Eye (tissue), 1 donor: ENCODE measurements at regions not wholly inside any gene's neighbourhood (a gene's known extent, or its start where the extent isn't known, plus 50 kb on each side); places are given as distances from the start of the nearest gene placed in this dataset.
"Not testable (repeated sequence)": the region's sequence is repeated elsewhere in the genome, so short reads cannot be mapped to it uniquely, and the experiment has no call there.

Experiments used
- DNase-seq: peaks from one replicate; pipeline ENCODE4 v3.0.0-alpha.2; 2015

GRCh38 chr3:174336784-174337183 is 522.4 kb upstream of the NAALADL2 start:
- DNase-seq: no peak

DNA sequence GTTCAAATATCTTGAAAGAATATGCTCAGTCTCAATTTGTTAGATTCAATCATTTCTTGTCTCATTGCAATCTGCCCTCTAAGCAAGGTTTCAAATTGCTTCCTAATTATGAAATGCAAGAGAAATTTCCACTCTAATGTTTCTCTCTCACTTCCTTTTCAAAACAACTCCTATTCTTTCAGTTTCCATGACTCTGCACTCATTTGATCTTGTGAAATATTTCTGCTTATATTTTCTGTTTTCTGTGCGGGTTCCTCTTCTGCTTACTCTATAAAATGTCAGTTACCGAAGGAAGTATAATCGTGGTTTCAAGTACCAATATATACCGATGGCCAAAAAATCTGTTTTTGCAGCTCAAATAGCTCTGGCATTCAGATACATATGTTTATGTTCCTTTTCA is 521.9 kb upstream of the NAALADL2 start:
- no peak for DNase-seq

GRCh38 chr3:174340624-174341587 is 518.2 kb upstream of the NAALADL2 start:
- DNase-seq: no peak

DNA sequence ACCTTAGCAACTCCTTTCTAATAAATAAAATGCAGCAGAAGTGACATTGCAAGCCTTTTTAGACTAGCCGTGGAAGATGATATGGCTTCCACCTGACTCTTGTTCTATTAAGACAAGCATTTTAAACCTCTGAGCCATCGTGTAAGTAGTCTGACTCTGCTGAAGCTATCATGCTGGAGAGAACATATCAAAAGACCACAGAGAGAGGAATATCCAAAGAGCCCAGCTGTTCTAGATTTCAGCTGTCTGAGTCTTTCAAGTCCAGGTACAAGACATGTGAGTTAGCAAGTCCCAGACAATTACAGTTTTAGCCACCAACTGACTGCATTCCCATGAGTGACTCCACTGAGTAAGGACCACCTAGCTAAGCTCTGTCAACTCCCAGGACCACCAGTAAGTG is 517.0 kb upstream of the NAALADL2 start:
- no peak for DNase-seq

DNA sequence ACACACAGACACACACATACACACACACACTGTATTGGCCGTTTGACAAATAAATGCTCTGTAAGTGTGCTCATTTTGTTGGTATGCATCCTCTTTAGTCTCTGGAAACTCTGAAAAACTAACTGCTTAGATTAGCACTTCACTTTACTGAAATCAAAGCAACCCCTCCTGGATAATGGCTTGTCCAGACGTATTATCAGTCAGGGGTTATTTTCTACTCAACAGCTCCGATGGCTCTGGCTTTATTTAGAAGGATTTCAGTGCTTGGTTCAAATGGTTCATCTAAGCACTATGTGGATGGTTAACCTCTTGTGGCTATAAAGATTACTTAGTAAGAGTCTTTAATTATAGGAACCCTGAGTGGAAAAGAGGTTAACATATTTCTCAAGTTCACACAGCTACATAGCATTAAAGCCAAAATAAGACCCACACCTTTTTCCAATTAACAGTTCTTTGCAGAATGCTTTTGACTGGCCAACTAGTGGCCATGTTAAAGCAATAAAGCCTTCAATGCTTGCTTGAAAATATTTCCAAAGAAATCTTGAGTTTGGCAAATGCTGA is 516.1 kb upstream of the NAALADL2 start:
- DNase-seq: no peak

GRCh38 chr3:174346141-174346540 is 513.0 kb upstream of the NAALADL2 start:
- DNase-seq: no peak

GRCh38 chr3:174346571-174346970 is 512.6 kb upstream of the NAALADL2 start:
- no peak for DNase-seq

GRCh38 chr3:174347474-174348138 is 511.5 kb upstream of the NAALADL2 start:
- no peak for DNase-seq

GRCh38 chr3:174352227-174352626 is 506.9 kb upstream of the NAALADL2 start:
- DNase-seq: no peak

DNA sequence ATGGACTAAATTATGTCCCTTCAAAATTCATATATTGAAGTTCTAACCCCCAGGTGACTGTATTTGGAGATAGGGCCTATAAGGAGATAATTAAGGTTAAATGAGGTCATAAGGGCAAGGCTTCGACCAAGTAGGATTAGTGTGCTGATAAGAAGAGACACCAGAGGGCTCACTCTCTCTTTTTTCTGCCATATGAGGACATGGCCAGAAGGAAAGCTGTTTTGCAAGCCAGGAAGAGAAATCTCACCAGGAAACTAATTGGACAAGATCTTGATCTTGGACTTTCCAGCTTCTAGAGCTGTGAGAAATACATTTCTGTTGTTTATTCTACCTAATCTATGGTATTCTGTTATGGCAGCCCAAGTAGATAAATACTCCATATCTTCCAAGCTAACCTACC is 503.6 kb upstream of the NAALADL2 start:
- peak; percentile 26 for DNase-seq

- no peak for DNase-seq
Measured at GRCh38 chr3:174356596-174356995, 502.5 kb upstream of the NAALADL2 start.

- DNase-seq: no peak
Measured at GRCh38 chr3:174358252-174358651, 500.9 kb upstream of the NAALADL2 start.

DNA sequence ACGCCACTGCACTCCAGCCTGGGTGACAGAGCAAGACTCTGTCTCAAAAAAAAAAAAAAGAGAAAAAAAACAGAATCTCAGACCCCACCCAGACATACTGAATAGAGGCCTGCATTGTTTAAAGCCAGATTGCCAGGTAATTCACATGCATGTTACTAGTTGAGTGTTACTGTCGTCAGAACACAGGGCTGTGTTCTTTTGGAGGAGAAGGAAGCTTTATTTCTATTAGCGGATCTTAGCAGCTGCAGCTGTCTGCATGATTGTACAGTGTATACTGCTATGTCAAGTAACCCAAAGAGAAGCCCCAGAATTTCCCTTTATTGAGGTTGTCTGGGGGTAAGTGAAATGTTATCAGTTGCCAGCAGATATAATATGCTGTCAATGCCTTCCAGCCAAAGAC is 496.6 kb upstream of the NAALADL2 start:
- DNase-seq: no peak

DNA sequence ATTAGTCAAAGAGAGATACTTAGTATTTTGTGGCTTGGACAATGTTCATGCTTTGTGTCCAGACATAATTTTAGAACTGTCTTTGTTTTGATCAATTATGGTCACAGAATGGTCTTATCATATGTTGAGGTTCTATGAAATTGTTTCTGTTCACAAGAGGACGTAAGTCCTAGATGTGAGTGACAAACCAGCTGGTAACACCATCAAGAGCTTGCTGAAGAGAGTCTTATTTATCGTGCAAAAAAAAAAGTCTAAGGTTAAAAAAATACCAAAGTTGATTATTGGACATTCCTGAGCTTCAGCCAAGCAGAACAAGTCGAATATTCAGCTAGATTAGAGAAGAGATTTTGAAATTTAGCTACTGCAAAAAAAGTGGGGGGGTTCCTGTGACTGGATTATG is 495.9 kb upstream of the NAALADL2 start:
- DNase-seq: no peak

DNA sequence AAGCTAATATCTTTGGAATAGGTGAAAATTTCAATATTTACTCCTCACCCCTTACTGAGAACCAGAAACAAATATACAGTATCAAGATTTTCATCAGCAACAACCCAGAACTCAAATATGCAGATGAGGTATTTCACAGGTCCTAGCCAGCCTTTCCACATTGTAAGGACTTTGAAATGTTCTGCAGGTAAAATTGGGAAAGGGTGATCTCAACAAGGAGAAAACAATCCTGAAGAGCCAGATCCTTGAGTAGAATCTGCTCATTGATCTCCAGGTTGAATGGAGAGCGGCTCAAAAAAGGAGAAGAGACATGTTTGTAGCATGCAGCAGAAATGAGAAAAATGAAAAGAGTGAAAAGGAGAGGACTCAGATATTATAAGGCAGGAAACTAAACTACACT is 493.3 kb upstream of the NAALADL2 start:
- no peak for DNase-seq

- not testable (repeated sequence) for DNase-seq
Measured at GRCh38 chr3:174366904-174367303, 492.2 kb upstream of the NAALADL2 start.

DNA sequence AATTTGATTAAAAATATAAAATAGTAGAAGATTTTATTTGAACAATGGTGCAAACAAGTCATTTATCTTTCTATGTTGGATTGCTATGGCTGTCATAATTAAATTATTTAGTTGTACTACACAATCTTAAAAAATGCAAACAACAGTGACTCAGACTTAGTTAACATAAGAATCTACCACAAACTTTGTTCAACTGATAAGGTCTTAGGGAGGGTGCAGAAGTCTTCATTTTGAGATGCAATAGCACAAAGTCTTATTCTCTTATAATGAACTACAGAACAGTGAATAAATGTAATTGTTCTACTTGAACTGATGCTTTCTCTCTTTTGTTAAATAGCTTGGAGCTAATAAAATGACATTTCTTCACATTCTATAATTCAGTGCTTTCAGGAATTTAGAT is 482.8 kb upstream of the NAALADL2 start:
- DNase-seq: no peak

- DNase-seq: no peak
Measured at GRCh38 chr3:174377096-174377495, 482.0 kb upstream of the NAALADL2 start.

GRCh38 chr3:174377684-174378083 is 481.4 kb upstream of the NAALADL2 start:
- no peak for DNase-seq

GRCh38 chr3:174382878-174383277 is 476.3 kb upstream of the NAALADL2 start:
- no peak for DNase-seq

DNA sequence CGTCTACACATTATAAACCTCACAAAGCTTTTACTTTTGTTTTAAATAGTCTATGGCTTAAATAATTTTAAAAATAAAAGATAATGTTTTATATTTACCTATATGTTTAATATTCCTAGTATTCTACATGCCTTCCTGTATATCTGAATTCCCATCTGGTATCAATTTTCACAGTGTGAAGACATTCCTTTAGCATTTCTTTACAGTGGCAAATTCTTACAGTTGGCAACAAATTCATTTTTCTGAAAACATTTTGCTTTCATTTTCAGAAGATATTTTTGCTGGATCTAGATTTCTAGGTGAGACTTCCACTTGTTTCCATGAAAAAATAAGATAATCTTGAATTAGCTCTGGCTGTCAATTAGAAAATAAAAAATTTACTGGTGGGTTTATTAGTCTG is 471.4 kb upstream of the NAALADL2 start:
- DNase-seq: no peak

GRCh38 chr3:174397848-174398247 is 461.3 kb upstream of the NAALADL2 start:
- peak; percentile 6 for DNase-seq

DNA sequence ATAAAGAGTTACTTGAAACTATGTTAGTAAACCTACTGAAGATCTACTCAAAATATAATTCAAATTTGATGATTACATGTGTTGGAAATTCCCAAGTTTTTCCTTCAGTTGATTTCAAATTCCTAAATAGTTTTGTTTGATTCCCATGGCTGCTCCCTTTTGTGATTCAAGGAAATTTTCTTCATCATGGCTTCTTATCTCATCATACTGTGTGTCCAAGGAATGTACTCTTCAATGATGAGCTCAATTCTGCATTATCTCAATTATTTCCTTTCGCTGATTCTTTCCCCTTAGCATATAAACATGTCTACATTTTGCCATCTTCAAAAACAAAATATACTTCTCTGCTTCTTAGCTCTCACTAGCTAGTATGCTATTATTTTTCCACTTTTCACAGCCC is 460.4 kb upstream of the NAALADL2 start:
- DNase-seq: no peak

- no peak for DNase-seq
Measured at GRCh38 chr3:174403831-174404230, 455.3 kb upstream of the NAALADL2 start.
